CD14-positive monocyte (primary cell): ENCODE measurements at regions not wholly inside any gene's neighbourhood (a gene's known extent, or its start where the extent isn't known, plus 50 kb on each side); places are given as distances from the start of the nearest gene placed in this dataset.

ENCODE experiments used
- DNase-seq, 3 donors: peaks; one replicate each; pipeline ENCODE4 v3.0.0-alpha.2; 2011 to 2022
- H2AFZ ChIP-seq: 2 replicates; pipeline ENCODE4 v1.6.0; 2012; ENCODE audit warnings: mild to moderate bottlenecking, low read depth, low read length, inconsistent platforms; ENCODE audit not compliant: insufficient read depth, poor library complexity, severe bottlenecking
- H3K27ac ChIP-seq, 2 donors: 1 replicate in 1 of 2; 2 replicates in 1 of 2; pipeline ENCODE4 v1.5.1; 2012 to 2013; ENCODE audit warnings: low read length in 2 of 2, control low read depth in 1 of 2, inconsistent platforms in 1 of 2, low read depth in 1 of 2, mild to moderate bottlenecking in 1 of 2
- H3K27me3 ChIP-seq, 2 donors: one replicate each; pipeline versions ENCODE4 v1.6.0 to v1.6.1; 2011 to 2013; ENCODE audit warnings: low read length in 2 of 2; ENCODE audit not compliant: control insufficient read depth in 2 of 2, insufficient read depth in 2 of 2
- H3K36me3 ChIP-seq, 2 donors: replicated peaks in 1 of 2; 1 replicate in 1 of 2; 2 replicates in 1 of 2; pipeline versions ENCODE4 v1.5.1 to v1.6.1; 2012 to 2013; ENCODE audit warnings: low read length in 2 of 2, control low read depth in 1 of 2, inconsistent platforms in 1 of 2, mild to moderate bottlenecking in 1 of 2; ENCODE audit not compliant: insufficient read depth in 2 of 2, control insufficient read depth in 1 of 2
- H3K4me1 ChIP-seq, 2 donors: 1 replicate in 1 of 2; 2 replicates in 1 of 2; pipeline versions ENCODE4 v1.5.1 to v1.6.1; 2012 to 2013; ENCODE audit warnings: low read length in 2 of 2, control low read depth in 1 of 2, inconsistent platforms in 1 of 2, mild to moderate bottlenecking in 1 of 2, moderate library complexity in 1 of 2; ENCODE audit not compliant: insufficient read depth in 2 of 2, control insufficient read depth in 1 of 2
- H3K4me2 ChIP-seq: replicated peaks from 2 replicates; pipeline ENCODE3; 2012; ENCODE audit warnings: low read length, moderate library complexity, mild to moderate bottlenecking; ENCODE audit not compliant: poor library complexity, severe bottlenecking; ENCODE audit errors: extremely low read depth
- H3K4me3 ChIP-seq, 3 experiments: fragments of 200-600 bp in 1 of 3; sonication (generic) in 1 of 3; replicated peaks in 1 of 3; 1 replicate in 2 of 3; 2 replicates in 1 of 3; pipeline ENCODE4 v1.5.1; 2011 to 2013; ENCODE audit warnings: low read length in 3 of 3, mild to moderate bottlenecking in 3 of 3, control low read depth in 2 of 3, low read depth in 2 of 3, inconsistent platforms in 1 of 3, moderate library complexity in 1 of 3
- H3K79me2 ChIP-seq: 2 replicates; pipeline ENCODE4 v1.6.0; 2012; ENCODE audit warnings: mild to moderate bottlenecking, control low read depth, inconsistent platforms, low read length, moderate library complexity; ENCODE audit not compliant: insufficient read depth
- H3K9ac ChIP-seq: 2 replicates; pipeline ENCODE4 v1.6.0; 2017; ENCODE audit warnings: low read length, mild to moderate bottlenecking; ENCODE audit not compliant: insufficient read depth, poor library complexity, severe bottlenecking
- H3K9me3 ChIP-seq, 2 donors: replicated peaks in 1 of 2; 1 replicate in 1 of 2; 2 replicates in 1 of 2; pipeline versions ENCODE4 v1.5.1 to v1.6.1; 2012 to 2013; ENCODE audit warnings: low read length in 2 of 2, control low read depth in 1 of 2; ENCODE audit not compliant: control insufficient read depth in 1 of 2, insufficient read depth in 1 of 2
- H4K20me1 ChIP-seq: 2 replicates; pipeline ENCODE4 v1.6.0; 2012; ENCODE audit warnings: mild to moderate bottlenecking, low read length, control low read depth, moderate library complexity; ENCODE audit not compliant: insufficient read depth
- H3K27ac Mint-ChIP-seq, 7 donors: one replicate each; pipeline ENCODE4 v1.8.0; 2020; ENCODE audit warnings: mild to moderate bottlenecking in 7 of 7, mixed read lengths in 7 of 7, moderate library complexity in 6 of 7, inconsistent platforms in 2 of 7
- H3K27me3 Mint-ChIP-seq, 3 donors: one replicate each; pipeline ENCODE4 v1.8.0; 2021 to 2022; ENCODE audit warnings: low read depth in 3 of 3, mild to moderate bottlenecking in 3 of 3, mixed read lengths in 3 of 3, moderate library complexity in 3 of 3, inconsistent platforms in 1 of 3
- H3K36me3 Mint-ChIP-seq, 2 donors: one replicate each; pipeline ENCODE4 v1.8.0; 2020; ENCODE audit warnings: mixed read lengths in 2 of 2, inconsistent platforms in 1 of 2, mild to moderate bottlenecking in 1 of 2
- H3K4me1 Mint-ChIP-seq: one replicate; pipeline ENCODE4 v1.8.0; 2020; ENCODE audit warnings: mild to moderate bottlenecking, mixed read lengths
- H3K4me3 Mint-ChIP-seq, 2 donors: one replicate each; pipeline ENCODE4 v1.8.0; 2020; ENCODE audit warnings: mild to moderate bottlenecking in 2 of 2, mixed read lengths in 2 of 2, moderate library complexity in 1 of 2
- H3K9me3 Mint-ChIP-seq, 7 donors: one replicate each; pipeline ENCODE4 v1.8.0; 2020 to 2022; ENCODE audit warnings: mixed read lengths in 7 of 7, mild to moderate bottlenecking in 6 of 7, moderate library complexity in 6 of 7, inconsistent platforms in 2 of 7
- CTCF ChIP-seq: fragments of 200-600 bp; IDR thresholded peaks from one replicate; pipeline ENCODE4 v1.8.0; 2022; ENCODE audit warnings: antibody characterized with exemption, mild to moderate bottlenecking
- WGBS: methylation state at CpG from one replicate; pipeline ENCODE4 v1.1.5; 2013; ENCODE audit warnings: missing lambda C conversion rate; ENCODE audit not compliant: insufficient coverage; 5-methylcytosine and 5-hydroxymethylcytosine counted together
- intact Hi-C, 2 donors: fragments of 100-400 bp; cut with micrococcal nuclease; formaldehyde crosslinking; loops; one replicate each; pipeline versions ENCODE4 v1.15.0 to v1.15.1; 2023

GRCh38 chr9:117535973-117536372 lies 121.1 kb upstream of the ASTN2 start:
- Histone ChIP-seq H3K79me2 (no peaks in the 10 kb centered on the region), H3K27me3 (no peaks in the 10 kb centered on the region), H3K36me3 (no peaks in the 10 kb centered on the region), H2AFZ (no peak overlapping the region), H3K9ac (no peak overlapping the region), H3K4me3 (no peak overlapping the region), H3K4me2 (no peak overlapping the region), H3K4me1 (no peaks in the 10 kb centered on the region), H4K20me1 (no peaks in the 10 kb centered on the region), H3K27ac (no peak overlapping the region), H3K9me3 (no peaks in the 10 kb centered on the region)
- no peaks in the 10 kb centered on the region for H3K4me1 Mint-ChIP-seq
- intact Hi-C loops: no loop called here
- H3K9me3 Mint-ChIP-seq: peaks cover 0 to 5% (median 0%) of the 10 kb centered on the region in 7 donors
- no peaks in the 10 kb centered on the region for H3K27me3 Mint-ChIP-seq
- no peaks in the 10 kb centered on the region for H3K36me3 Mint-ChIP-seq
- TF ChIP-seq CTCF: no peak
- no peak overlapping the region for H3K4me3 Mint-ChIP-seq
- no peak overlapping the region for H3K27ac Mint-ChIP-seq
- DNase-seq: no peak

DNA sequence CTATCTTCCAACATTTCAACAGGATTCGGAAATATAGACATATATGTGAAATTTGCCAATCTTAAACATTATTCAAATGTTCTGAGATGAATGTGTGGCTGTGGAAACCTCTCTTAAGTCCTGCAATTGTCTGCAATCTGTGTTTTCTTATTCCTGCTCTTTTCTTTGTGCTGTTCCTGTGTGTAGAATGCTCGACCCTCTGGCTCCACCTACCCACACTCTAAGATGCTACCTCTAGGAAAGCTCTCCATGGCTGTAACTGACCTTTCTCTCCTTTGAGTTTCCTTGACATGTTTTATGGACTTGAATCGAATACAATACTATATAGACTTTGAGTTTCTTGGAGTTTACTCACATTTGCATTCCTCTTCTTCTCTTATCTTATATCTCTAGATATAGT lies 120.6 kb upstream of the ASTN2 start:
- no peak overlapping the region for H3K9ac ChIP-seq
- no peaks in the 10 kb centered on the region for H3K4me1 Mint-ChIP-seq
- no peaks in the 10 kb centered on the region for H4K20me1 ChIP-seq
- H3K4me1 ChIP-seq: no peaks in the 10 kb centered on the region
- H3K36me3 Mint-ChIP-seq: no peaks in the 10 kb centered on the region
- H3K9me3 Mint-ChIP-seq: peaks cover 0 to 3% (median 0%) of the 10 kb centered on the region in 7 donors
- DNase-seq: no peak
- no peak overlapping the region for H3K4me2 ChIP-seq
- no peak for TF ChIP-seq CTCF
- no peak overlapping the region for H2AFZ ChIP-seq
- H3K27ac ChIP-seq: no peak overlapping the region
- no peaks in the 10 kb centered on the region for H3K79me2 ChIP-seq
- no peaks in the 10 kb centered on the region for H3K27me3 Mint-ChIP-seq
- H3K36me3 ChIP-seq: no peaks in the 10 kb centered on the region
- intact Hi-C loops: no loop called here
- H3K4me3 ChIP-seq: no peak overlapping the region
- no CpG with 5 or more reads among the region's 3 CpGs for WGBS
- no peak overlapping the region for H3K4me3 Mint-ChIP-seq
- H3K9me3 ChIP-seq: no peaks in the 10 kb centered on the region
- no peak overlapping the region for H3K27ac Mint-ChIP-seq
- H3K27me3 ChIP-seq: no peaks in the 10 kb centered on the region
